HEK293 (cell line): ENCODE measurements at regions not wholly inside any gene's neighbourhood (a gene's known extent, or its start where the extent isn't known, plus 50 kb on each side); places are given as distances from the start of the nearest gene placed in this dataset.

Experiments
- CTCF ChIP-seq: fragments of 450-650 bp; formaldehyde crosslinking; IDR thresholded peaks from 2 replicates; pipeline ENCODE4 v1.5.1; 2016; ENCODE audit warnings: missing biosample characterization, missing genetic modification characterization
- PRDM1 ChIP-seq: fragments of 450-650 bp; formaldehyde crosslinking; IDR thresholded peaks from 2 replicates; pipeline ENCODE4; 2016; ENCODE audit warnings: missing biosample characterization, missing genetic modification characterization
- PRDM4 ChIP-seq: fragments of 450-650 bp; formaldehyde crosslinking; IDR thresholded peaks from 2 replicates; pipeline ENCODE4 v1.5.1; 2017; ENCODE audit warnings: missing biosample characterization, missing genetic modification characterization
- PRDM6 ChIP-seq: fragments of 450-650 bp; formaldehyde crosslinking; IDR thresholded peaks from 2 replicates; pipeline ENCODE4 v1.5.1; 2017; ENCODE audit warnings: missing biosample characterization, missing genetic modification characterization
- YY1 ChIP-seq: fragments of 450-650 bp; formaldehyde crosslinking; IDR thresholded peaks from 2 replicates; pipeline ENCODE4 v1.5.1; 2018; ENCODE audit warnings: missing biosample characterization, missing genetic modification characterization
- ZBTB20 ChIP-seq: fragments of 450-650 bp; formaldehyde crosslinking; IDR thresholded peaks from 2 replicates; pipeline ENCODE4 v1.5.1; 2016; ENCODE audit warnings: missing biosample characterization, missing genetic modification characterization
- ZNF24 ChIP-seq: fragments of 450-650 bp; formaldehyde crosslinking; IDR thresholded peaks from 2 replicates; pipeline ENCODE4 v1.5.1; 2016; ENCODE audit warnings: missing biosample characterization, missing genetic modification characterization
- ZNF362 ChIP-seq: fragments of 450-650 bp; formaldehyde crosslinking; IDR thresholded peaks from 2 replicates; pipeline ENCODE4 v1.5.1; 2016; ENCODE audit warnings: missing biosample characterization, missing genetic modification characterization
- ZNF423 ChIP-seq: fragments of 450-650 bp; formaldehyde crosslinking; IDR thresholded peaks from 2 replicates; pipeline ENCODE4 v1.5.1; 2016; ENCODE audit warnings: missing biosample characterization, missing genetic modification characterization
- ZNF544 ChIP-seq: fragments of 450-650 bp; formaldehyde crosslinking; IDR thresholded peaks from 2 replicates; pipeline ENCODE4 v1.5.0; 2017; ENCODE audit warnings: missing biosample characterization, missing genetic modification characterization
- ZNF580 ChIP-seq: fragments of 450-650 bp; formaldehyde crosslinking; IDR thresholded peaks from 2 replicates; pipeline ENCODE4 v1.5.1; 2016; ENCODE audit warnings: missing biosample characterization, missing genetic modification characterization

GRCh38 chr3:74057169-74057568 is 432.4 kb upstream of the PDZRN3 start:
- no peak for TF ChIP-seq YY1 (tag by site-specific recombination)
- TF ChIP-seq PRDM1: no peak
- no peak for TF ChIP-seq PRDM4
- no peak for TF ChIP-seq ZBTB20 (tag by site-specific recombination)
- TF ChIP-seq ZNF423 (tag by site-specific recombination): no peak
- TF ChIP-seq ZNF24 (tag by site-specific recombination): no peak
- no peak for TF ChIP-seq PRDM6
- no peak for TF ChIP-seq CTCF (tag by site-specific recombination)
- no peak for TF ChIP-seq ZNF362 (tag by site-specific recombination)
- no peak for TF ChIP-seq ZNF544 (tag by site-specific recombination)
- TF ChIP-seq ZNF580: no peak
